HG03103 (cell line): ENCODE measurements at regions not wholly inside any gene's neighbourhood (a gene's known extent, or its start where the extent isn't known, plus 50 kb on each side); places are given as distances from the start of the nearest gene placed in this dataset.
"Not testable (repeated sequence)": the region's sequence is repeated elsewhere in the genome, so short reads cannot be mapped to it uniquely, and the experiment has no call there.

Experiments used
- ATAC-seq: cut with Tn5 transposase; IDR thresholded peaks from one replicate; pipeline ENCODE4 v1.9.1; 2021; ENCODE audit warnings: low read depth; ENCODE audit not compliant: unreplicated experiment

GRCh38 chr1:31510853-31511789, 65.2 kb upstream of the TINAGL1 start:
- ATAC-seq, result no peak

- ATAC-seq, result no peak
Observed at GRCh38 chr1:31511848-31512615, 64.3 kb upstream of the TINAGL1 start.

- ATAC-seq, result no peak
Observed at GRCh38 chr1:31514117-31514516, 62.2 kb upstream of the TINAGL1 start.

- ATAC-seq, result no peak
Observed at GRCh38 chr1:31515056-31515775, 61.1 kb upstream of the TINAGL1 start.

GRCh38 chr1:31515936-31516335, 60.4 kb upstream of the TINAGL1 start:
- no peak for ATAC-seq

GRCh38 chr1:31517301-31517700, 59.0 kb upstream of the TINAGL1 start:
- no peak for ATAC-seq

- ATAC-seq, result not testable (repeated sequence)
Observed at GRCh38 chr1:31517986-31518385, 58.3 kb upstream of the TINAGL1 start.

GRCh38 chr1:31521761-31522555, 54.4 kb upstream of the TINAGL1 start:
- no peak for ATAC-seq

GRCh38 chr1:31522556-31522845, 53.8 kb upstream of the TINAGL1 start:
- ATAC-seq, result no peak

GRCh38 chr1:31523012-31523411, 53.3 kb upstream of the TINAGL1 start:
- no peak for ATAC-seq

GRCh38 chr1:31523769-31524168, 52.5 kb upstream of the TINAGL1 start:
- no peak for ATAC-seq

- ATAC-seq, result no peak
Observed at GRCh38 chr1:31524186-31524901, 52.0 kb upstream of the TINAGL1 start.
